A673 (cell line): ENCODE measurements at regions not wholly inside any gene's neighbourhood (a gene's known extent, or its start where the extent isn't known, plus 50 kb on each side); places are given as distances from the start of the nearest gene placed in this dataset.

Source experiments
- BruUV-seq: library from RNA; stranded (reverse); fragments of 400-500 nt; replicated peaks from 2 replicates; lab custom pipeline; 2021; lab: Mats Ljungman, UMichigan
- CTCF ChIA-PET: fragments of 300-600 bp; sonication (Branson Sonifier 250); formaldehyde crosslinking; loops from one replicate; lab custom pipeline; 2022; ENCODE audit warnings: antibody characterized with exemption; lab: Charles Lee
- POLR2A ChIA-PET: fragments of 300-600 bp; sonication (Branson Sonifier 250); formaldehyde crosslinking; loops from one replicate; lab custom pipeline; 2022; ENCODE audit warnings: antibody characterized with exemption; ENCODE audit not compliant: low non-redundant PET; lab: Charles Lee
- DNase-seq: peaks from one replicate; pipeline ENCODE4 v3.0.0-alpha.2; 2015; ENCODE audit warnings: low spot score
- H3K27ac ChIP-seq: fragments of 200-600 bp; sonication (generic); 2 replicates; pipeline ENCODE4 v1.5.1; 2016; ENCODE audit warnings: mixed run types, low read depth, mild to moderate bottlenecking, mixed read lengths, antibody characterized with exemption, low read length; ENCODE audit not compliant: poor library complexity, severe bottlenecking
- H3K27me3 ChIP-seq: fragments of 200-600 bp; sonication (generic); replicated peaks from 2 replicates; pipeline ENCODE4 v1.6.1; 2017; ENCODE audit warnings: mixed run types, low read depth, mild to moderate bottlenecking, mixed read lengths, antibody characterized with exemption, low read length; ENCODE audit not compliant: insufficient read depth, poor library complexity
- H3K36me3 ChIP-seq: fragments of 200-600 bp; sonication (generic); 2 replicates; pipeline ENCODE4 v1.6.1; 2016; ENCODE audit warnings: mixed run types, mild to moderate bottlenecking, mixed read lengths, antibody characterized with exemption, low read length; ENCODE audit not compliant: insufficient read depth, poor library complexity, severe bottlenecking
- H3K4me1 ChIP-seq: fragments of 200-600 bp; sonication (generic); 2 replicates; pipeline ENCODE4 v1.6.1; 2017; ENCODE audit warnings: mixed run types, mild to moderate bottlenecking, mixed read lengths, antibody characterized with exemption, low read length; ENCODE audit not compliant: insufficient read depth, poor library complexity, severe bottlenecking
- H3K4me3 ChIP-seq: fragments of 200-600 bp; sonication (generic); 2 replicates; pipeline ENCODE4 v1.5.1; 2016; ENCODE audit warnings: low read depth, mixed run types, mild to moderate bottlenecking, mixed read lengths, low read length; ENCODE audit not compliant: poor library complexity, severe bottlenecking
- H3K9me3 ChIP-seq: fragments of 200-600 bp; sonication (generic); 2 replicates; pipeline ENCODE4 v1.6.1; 2016; ENCODE audit warnings: mixed run types, low read depth, mild to moderate bottlenecking, mixed read lengths, antibody characterized with exemption, low read length; ENCODE audit not compliant: poor library complexity, severe bottlenecking
- EZH2 ChIP-seq: fragments of 200-600 bp; sonication (generic); IDR thresholded peaks from 2 replicates; pipeline ENCODE4 v1.6.1; 2017; ENCODE audit warnings: borderline replicate concordance, low read depth, mild to moderate bottlenecking, mixed read lengths, antibody characterized with exemption, low read length; ENCODE audit not compliant: poor library complexity, severe bottlenecking
- intact Hi-C: fragments of 100-400 bp; cut with micrococcal nuclease; formaldehyde crosslinking; loops from one replicate; pipeline ENCODE4 v1.10.0; 2022; ENCODE audit not compliant: unreplicated experiment
- TF ChIP-seq, protein P1 (sequence below): fragments of 300-800, 200-600 bp; sonication (generic); conservative IDR thresholded peaks from 2 replicates; pipeline ENCODE4 v1.5.1; 2017; ENCODE audit warnings: low read depth, mild to moderate bottlenecking, antibody characterized with exemption, low read length, moderate library complexity, mixed read lengths

DNA sequence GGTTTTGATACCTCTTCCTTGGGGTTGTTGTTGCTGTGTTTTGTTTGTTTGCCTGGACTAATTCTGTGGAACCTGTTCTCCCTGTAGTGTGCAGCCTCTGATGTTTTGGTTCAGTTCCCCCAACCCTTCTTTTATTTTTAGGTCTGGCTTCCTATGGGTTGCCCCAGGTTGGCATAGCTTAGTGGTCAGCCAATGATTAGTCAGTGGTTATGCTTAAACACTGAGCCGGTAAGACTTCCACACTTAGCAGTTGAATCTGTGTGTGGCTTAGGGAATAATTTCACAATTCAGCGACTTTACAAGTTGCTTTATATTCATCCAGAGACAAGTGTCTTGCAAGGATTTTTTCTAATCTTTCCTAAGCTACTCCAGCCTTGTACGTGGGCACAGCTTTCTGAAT lies 78.6 kb upstream of the CLPB start:
- intact Hi-C loops: no loop called here
- Histone ChIP-seq H3K9me3 (peaks cover 8% of the 10 kb centered on the region), H3K27me3 (no peaks in the 10 kb centered on the region), H3K4me1 (no peaks in the 10 kb centered on the region), H3K27ac (no peak overlapping the region), H3K36me3 (no peaks in the 10 kb centered on the region), H3K4me3 (no peak overlapping the region)
- DNase-seq: no peak
- TF ChIP-seq EZH2: no peak
- TF ChIP-seq, protein P1, sequence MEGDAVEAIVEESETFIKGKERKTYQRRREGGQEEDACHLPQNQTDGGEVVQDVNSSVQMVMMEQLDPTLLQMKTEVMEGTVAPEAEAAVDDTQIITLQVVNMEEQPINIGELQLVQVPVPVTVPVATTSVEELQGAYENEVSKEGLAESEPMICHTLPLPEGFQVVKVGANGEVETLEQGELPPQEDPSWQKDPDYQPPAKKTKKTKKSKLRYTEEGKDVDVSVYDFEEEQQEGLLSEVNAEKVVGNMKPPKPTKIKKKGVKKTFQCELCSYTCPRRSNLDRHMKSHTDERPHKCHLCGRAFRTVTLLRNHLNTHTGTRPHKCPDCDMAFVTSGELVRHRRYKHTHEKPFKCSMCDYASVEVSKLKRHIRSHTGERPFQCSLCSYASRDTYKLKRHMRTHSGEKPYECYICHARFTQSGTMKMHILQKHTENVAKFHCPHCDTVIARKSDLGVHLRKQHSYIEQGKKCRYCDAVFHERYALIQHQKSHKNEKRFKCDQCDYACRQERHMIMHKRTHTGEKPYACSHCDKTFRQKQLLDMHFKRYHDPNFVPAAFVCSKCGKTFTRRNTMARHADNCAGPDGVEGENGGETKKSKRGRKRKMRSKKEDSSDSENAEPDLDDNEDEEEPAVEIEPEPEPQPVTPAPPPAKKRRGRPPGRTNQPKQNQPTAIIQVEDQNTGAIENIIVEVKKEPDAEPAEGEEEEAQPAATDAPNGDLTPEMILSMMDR: no peak
- ChIA-PET POLR2A (interaction anchor here (0.7 kb wide), 1 partner anchor 25 kb away, joined by 3 read pairs; no protein-coding TSS in a partner anchor), CTCF (no interaction called here)
- no TSS peak for BruUV-seq

DNA sequence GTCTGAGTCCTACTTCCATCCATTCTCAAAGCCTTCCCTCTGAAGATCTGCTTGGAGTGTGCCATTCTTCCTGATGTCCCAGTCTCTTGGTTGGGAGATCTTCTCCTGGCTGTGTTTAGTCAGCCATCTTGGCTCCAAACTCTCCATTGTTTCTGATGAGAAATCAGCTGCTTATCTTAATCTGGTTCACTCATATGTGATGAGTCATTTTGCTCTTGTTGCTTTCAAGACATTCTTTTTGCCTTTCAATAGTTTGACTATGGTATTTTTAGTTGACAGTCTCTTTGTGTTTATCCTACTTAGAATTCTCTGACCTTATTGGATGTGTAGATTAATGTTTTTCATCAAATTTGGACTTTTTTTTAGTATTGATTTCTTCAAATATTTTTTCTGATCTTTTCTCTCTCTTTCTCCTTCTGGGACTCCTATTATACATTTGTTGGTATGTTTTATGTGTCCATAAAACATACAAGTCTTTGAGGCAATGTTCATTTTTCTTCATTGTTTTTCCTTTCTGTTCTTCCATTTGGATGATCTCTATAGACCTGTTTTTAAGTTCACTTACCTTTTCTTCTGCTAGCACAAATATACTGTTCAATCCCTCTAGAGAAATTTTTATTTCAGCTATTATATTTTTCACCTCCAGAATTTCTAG lies 77.2 kb upstream of the CLPB start:
- no peaks in the 10 kb centered on the region for H3K36me3 ChIP-seq
- intact Hi-C loops: no loop called here
- DNase-seq: no peak
- POLR2A ChIA-PET: no interaction called here
- CTCF ChIA-PET: interaction anchor here (0.6 kb wide), 1 partner anchor 120 kb away, joined by 3 read pairs; no protein-coding TSS in a partner anchor
- H3K9me3 ChIP-seq: peaks cover 8% of the 10 kb centered on the region
- no peaks in the 10 kb centered on the region for H3K4me1 ChIP-seq
- H3K27ac ChIP-seq: no peak overlapping the region
- H3K27me3 ChIP-seq: no peaks in the 10 kb centered on the region
- no TSS peak for BruUV-seq
- H3K4me3 ChIP-seq: no peak overlapping the region
- no peak for TF ChIP-seq EZH2
- TF ChIP-seq, protein P1: no peak

DNA sequence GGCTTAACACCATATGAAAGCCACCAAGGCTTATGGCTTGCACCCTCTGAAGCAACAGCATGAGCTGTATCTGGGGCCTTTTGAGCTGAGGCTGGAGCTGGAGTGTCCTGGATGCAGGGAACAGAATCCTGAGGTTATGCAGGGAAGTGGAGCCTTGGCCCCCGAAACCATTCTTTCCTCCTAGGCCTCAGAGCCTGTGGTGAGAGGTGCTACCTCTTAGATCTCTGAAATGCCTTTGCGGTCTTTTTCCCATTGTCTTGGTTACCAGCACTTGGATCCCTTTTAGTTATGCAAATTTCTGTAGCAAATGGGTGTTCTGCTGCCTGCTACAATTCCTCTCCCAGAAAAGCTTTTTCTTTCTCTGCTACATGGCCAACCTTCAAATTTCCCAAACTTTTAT lies 72.7 kb upstream of the CLPB start:
- ChIA-PET POLR2A (no interaction called here), CTCF (no interaction called here)
- Histone ChIP-seq H3K27ac (no peak overlapping the region), H3K27me3 (no peaks in the 10 kb centered on the region), H3K4me3 (no peak overlapping the region), H3K4me1 (no peaks in the 10 kb centered on the region), H3K9me3 (peaks cover 4% of the 10 kb centered on the region), H3K36me3 (no peaks in the 10 kb centered on the region)
- intact Hi-C loops: no loop called here
- no TSS peak for BruUV-seq
- no peak for TF ChIP-seq EZH2
- DNase-seq: no peak

DNA sequence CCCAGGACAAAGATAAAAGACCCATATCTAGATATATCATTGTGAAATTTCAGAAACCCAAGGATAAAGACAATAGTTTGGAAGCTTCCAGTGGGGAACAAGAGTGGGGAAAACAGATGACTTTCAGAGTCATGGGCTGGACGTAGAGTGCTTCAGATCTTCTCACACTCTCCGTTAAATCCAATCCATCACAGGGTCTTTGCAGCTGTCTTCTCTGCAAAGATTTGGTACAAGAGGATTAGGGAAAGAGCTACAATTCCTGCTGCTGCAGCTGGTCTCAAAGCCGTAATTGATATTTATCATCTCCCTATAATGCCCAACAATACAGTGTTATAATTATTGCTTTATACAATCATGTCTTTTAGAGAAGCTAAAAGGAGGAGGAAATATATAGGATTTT lies 63.4 kb upstream of the CLPB start:
- Histone ChIP-seq H3K36me3 (no peaks in the 10 kb centered on the region), H3K27me3 (no peaks in the 10 kb centered on the region), H3K4me1 (no peaks in the 10 kb centered on the region), H3K27ac (no peak overlapping the region), H3K9me3 (no peaks in the 10 kb centered on the region), H3K4me3 (no peak overlapping the region)
- DNase-seq: no peak
- CTCF ChIA-PET: no interaction called here
- TF ChIP-seq EZH2: no peak
- intact Hi-C loops: no loop called here
- BruUV-seq: no TSS peak
- POLR2A ChIA-PET: no interaction called here
